GM12891 (cell line): ENCODE measurements at regions not wholly inside any gene's neighbourhood (a gene's known extent, or its start where the extent isn't known, plus 50 kb on each side); places are given as distances from the start of the nearest gene placed in this dataset.

Experiments
- DNase-seq: peaks from one replicate; pipeline ENCODE4 v3.0.0; 2011; ENCODE audit warnings: low spot score; ENCODE audit not compliant: insufficient read length
- FAIRE-seq: peaks from 2 replicates; lab custom pipeline; 2011; peaks lifted over from hg19 to GRCh38; lab: Jason Lieb, UNC
- PAX5 ChIP-seq: IDR thresholded peaks from 2 replicates; pipeline ENCODE4 v1.6.1; 2011; ENCODE audit warnings: low read length, moderate library complexity, mild to moderate bottlenecking; ENCODE audit not compliant: insufficient read depth, severe bottlenecking
- POLR2A ChIP-seq: IDR thresholded peaks from 2 replicates; pipeline ENCODE4 v1.6.1; 2011; ENCODE audit warnings: low read depth, low read length, control low read depth
- POLR2AphosphoS5 ChIP-seq: IDR thresholded peaks from 2 replicates; pipeline ENCODE4 v1.6.1; 2011; ENCODE audit warnings: low read depth, low read length, control low read depth
- POU2F2 ChIP-seq: IDR thresholded peaks from 2 replicates; pipeline ENCODE4 v1.6.1; 2011; ENCODE audit warnings: low read depth, mild to moderate bottlenecking, control low read depth, low read length, moderate library complexity
- SPI1 ChIP-seq: IDR thresholded peaks from 2 replicates; pipeline ENCODE4 v1.6.1; 2011; ENCODE audit warnings: low read depth, low read length, control low read depth
- TAF1 ChIP-seq: IDR thresholded peaks from 2 replicates; pipeline ENCODE4 v1.6.1; 2011; ENCODE audit warnings: low read depth, low read length, control low read depth

- TF ChIP-seq TAF1 (no peak), SPI1 (no peak), POLR2A (no peak), POLR2AphosphoS5 (no peak), POU2F2 (no peak), PAX5 (no peak)
- FAIRE-seq (no peak), DNase-seq (no peak)
Measured at GRCh38 chr14:86574051-86574777, 1044.3 kb downstream of the FLRT2 start.

- no peak for FAIRE-seq
- TF ChIP-seq POLR2A (no peak), POU2F2 (no peak), TAF1 (no peak), POLR2AphosphoS5 (no peak), PAX5 (no peak)
- DNase-seq = no peak
Measured at GRCh38 chr14:86570371-86570770, 1040.4 kb downstream of the FLRT2 start.

- no peak for TF ChIP-seq TAF1
- TF ChIP-seq POLR2A = no peak
- no peak for TF ChIP-seq POU2F2
- TF ChIP-seq PAX5 = no peak
- no peak for TF ChIP-seq SPI1
- no peak for TF ChIP-seq POLR2AphosphoS5
Measured at GRCh38 chr14:86543521-86543920, 1013.6 kb downstream of the FLRT2 start.

GRCh38 chr14:86541972-86542371 lies 1012.0 kb downstream of the FLRT2 start:
- FAIRE-seq (no peak), DNase-seq (no peak)
- TF ChIP-seq TAF1 (no peak), POLR2AphosphoS5 (no peak), POLR2A (no peak), POU2F2 (no peak), PAX5 (no peak), SPI1 (no peak; the same call in 1 of the 2 replicates)

More at GRCh38 chr14:86543521-86543920, 1013.6 kb downstream of the FLRT2 start:
- no peak for FAIRE-seq
- no peak for DNase-seq

- FAIRE-seq (no peak), DNase-seq (no peak)
- TF ChIP-seq SPI1 (no peak), POU2F2 (no peak), POLR2AphosphoS5 (no peak), PAX5 (no peak), POLR2A (no peak), TAF1 (no peak)
Measured at GRCh38 chr14:86540636-86541247, 1010.8 kb downstream of the FLRT2 start.

- FAIRE-seq (no peak), DNase-seq (no peak)
- TF ChIP-seq TAF1 = no peak
- no peak for TF ChIP-seq POLR2AphosphoS5
- no peak for TF ChIP-seq POU2F2
- TF ChIP-seq PAX5 = no peak
- TF ChIP-seq SPI1 = no peak
- TF ChIP-seq POLR2A = no peak
Measured at GRCh38 chr14:86539361-86540070, 1009.6 kb downstream of the FLRT2 start.

- no peak for FAIRE-seq
- DNase-seq = no peak
- no peak for TF ChIP-seq POU2F2
- TF ChIP-seq POLR2AphosphoS5 = no peak
- no peak for TF ChIP-seq POLR2A
- TF ChIP-seq TAF1 = no peak
- TF ChIP-seq SPI1 = no peak
- TF ChIP-seq PAX5 = no peak
Measured at GRCh38 chr14:86533834-86534233, 1003.9 kb downstream of the FLRT2 start.

DNA sequence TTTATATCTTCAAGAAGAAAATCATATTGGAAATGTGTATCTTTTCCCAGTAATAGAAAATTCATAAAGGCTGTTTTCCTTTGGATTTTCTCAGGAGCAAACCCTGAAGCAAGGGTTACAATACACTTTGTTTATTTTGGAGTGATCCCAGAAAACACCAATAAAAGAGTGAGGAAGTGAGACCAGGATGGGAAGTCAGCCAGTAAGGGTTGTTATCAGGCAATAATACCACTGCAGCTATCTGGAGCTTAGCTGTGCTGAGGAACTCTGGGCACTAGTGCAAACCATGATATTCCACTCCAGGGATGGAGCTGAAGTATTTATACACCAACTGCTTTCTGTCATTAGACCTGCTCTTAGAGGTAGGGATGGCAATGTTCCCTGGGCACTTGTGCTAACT lies 1002.3 kb downstream of the FLRT2 start:
- TF ChIP-seq POLR2AphosphoS5 (no peak), POU2F2 (no peak), SPI1 (no peak), PAX5 (no peak)
- FAIRE-seq = no peak
- DNase-seq = no peak

- FAIRE-seq (no peak), DNase-seq (no peak)
- TF ChIP-seq POLR2A (no peak), TAF1 (no peak), PAX5 (no peak), SPI1 (no peak), POU2F2 (no peak), POLR2AphosphoS5 (no peak)
Measured at GRCh38 chr14:86530457-86530856, 1000.5 kb downstream of the FLRT2 start.
